Pons (tissue), 1 donor: ENCODE measurements at regions not wholly inside any gene's neighbourhood (a gene's known extent, or its start where the extent isn't known, plus 50 kb on each side); places are given as distances from the start of the nearest gene placed in this dataset.

ENCODE experiments used
- DNase-seq: peaks from one replicate; pipeline ENCODE4 v3.0.0-alpha.2; 2016; ENCODE audit warnings: low spot score

DNA sequence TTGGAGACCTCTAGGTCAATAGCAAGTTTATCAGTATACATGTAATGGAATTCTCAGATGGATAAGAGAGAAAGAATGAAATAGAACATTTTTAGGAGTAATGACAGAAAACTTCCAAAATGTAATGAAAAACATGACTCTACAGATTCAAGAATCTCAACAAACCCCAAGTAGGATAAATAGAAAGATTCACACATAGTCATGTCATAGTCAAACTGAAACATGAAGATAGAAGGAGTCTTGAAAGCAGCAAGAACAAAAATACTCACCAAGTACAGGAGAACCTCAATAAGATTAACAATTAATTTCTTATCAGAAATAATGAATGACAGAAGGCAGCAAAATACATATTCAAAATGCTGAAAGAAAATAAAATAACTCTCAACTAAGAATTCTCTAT lies 164.5 kb downstream of the SPATA31D1 start:
- no peak for DNase-seq

DNA sequence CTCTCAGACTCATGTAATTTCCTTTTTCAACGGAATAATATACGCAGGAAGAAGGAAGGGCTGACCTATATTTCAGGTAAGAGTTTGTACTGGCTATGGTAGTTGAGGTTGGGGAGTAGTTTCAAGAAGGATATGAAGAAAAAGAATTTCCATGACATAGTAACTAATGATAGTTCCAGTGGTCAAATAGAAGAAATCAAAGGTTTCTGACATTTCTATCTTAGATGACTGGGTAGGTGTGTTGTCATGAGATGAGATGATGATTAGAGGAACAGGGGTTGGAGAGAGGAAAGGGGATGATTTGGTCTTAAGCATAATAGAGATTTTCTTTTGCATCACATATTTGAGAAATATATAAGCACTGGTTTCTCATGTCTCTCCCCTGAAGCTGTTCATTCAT lies 166.0 kb downstream of the SPATA31D1 start:
- no peak for DNase-seq

DNA sequence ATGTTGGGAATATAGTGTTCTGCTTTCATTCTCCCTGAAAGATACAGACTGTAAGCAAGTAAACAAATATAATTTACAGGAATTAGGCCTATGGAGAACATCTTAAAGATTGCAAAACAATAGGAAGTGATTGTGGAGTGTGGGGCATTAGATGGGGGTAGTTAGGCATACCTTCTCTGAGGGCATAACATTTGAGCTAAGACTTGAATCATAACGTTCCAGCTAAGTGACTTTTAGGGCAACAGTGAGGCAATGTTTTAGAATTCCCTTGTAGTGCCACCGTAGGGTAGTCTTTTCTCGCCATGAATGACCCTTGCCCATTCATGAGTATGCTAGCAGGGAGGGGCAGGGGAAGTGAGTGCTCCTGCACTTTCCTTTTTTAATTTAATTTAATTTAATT lies 173.3 kb downstream of the SPATA31D1 start:
- DNase-seq, result no peak

DNA sequence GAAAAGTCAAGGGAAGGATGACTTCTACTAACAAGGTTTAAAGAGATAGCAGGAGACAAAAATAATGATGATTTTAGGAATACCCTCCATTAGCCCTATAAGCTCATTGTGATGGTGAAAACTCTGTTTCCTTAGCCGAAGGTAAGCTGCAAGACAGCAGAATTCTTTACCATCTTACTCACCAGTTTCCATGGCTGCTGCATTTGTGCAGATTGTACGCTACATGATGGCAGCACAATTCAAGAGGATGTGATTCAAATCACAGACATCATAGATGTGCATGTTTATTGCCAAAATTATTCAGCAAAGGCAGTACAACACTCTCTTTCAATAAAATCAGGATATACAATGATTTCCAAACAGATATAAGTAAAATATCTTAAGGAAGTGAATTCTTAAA lies 175.6 kb downstream of the SPATA31D1 start:
- DNase-seq, result no peak

DNA sequence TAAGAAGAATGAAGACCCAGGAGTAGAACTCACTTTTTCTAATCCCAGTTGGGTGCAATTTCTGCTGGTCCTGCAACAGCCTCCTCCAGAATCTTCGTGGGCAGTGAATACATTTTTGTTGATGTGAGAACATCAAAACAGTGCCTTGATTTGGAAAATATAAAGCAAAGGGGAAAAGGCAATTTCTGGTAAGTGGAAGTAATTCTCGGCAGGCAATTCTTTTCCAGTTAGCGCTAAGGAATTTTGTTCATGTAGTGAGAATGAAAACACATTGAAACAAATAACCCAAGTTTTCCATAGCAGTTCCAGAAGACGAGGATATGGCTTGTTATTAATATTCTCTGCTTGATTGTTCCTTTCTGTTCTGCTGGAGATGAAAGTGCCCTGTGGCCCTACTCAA lies 178.7 kb downstream of the SPATA31D1 start:
- no peak for DNase-seq

DNA sequence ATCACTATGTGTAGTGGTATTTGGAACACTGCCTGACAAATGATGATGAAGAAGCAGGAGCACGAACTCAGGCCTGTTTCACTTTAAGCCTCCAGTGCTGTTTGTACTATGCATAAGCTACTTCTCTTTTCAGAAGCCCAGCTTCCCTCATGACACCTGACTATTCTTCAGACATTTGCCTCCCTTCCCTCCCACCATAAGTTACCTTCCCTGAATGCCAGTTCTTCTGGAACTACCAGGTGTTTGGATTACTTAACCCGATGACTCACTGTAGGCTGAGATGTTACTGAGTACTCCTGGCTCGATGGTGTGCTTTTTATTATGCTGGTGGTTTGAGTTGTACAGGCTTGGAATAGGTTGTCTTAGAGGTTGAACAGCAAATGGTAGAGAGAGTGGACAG lies 180.0 kb downstream of the SPATA31D1 start:
- no peak for DNase-seq

DNA sequence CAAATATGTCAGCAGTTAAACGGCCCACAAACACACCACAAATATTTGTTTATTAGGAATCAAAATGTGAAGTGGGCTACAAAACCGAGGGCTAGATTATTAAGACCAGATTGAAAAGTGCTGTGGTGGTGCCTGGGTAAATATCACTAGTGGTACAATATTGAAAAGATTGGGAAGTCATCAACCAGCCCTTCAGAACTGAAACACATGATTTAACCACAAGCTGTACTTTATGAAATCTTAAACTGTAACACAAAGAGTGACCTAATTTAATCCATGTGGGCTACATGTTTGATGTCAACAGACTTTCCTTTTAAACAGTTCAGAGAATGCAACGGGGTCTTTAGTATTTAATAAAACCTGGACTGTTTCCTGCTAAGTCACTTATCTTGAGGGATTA lies 182.3 kb downstream of the SPATA31D1 start:
- no peak for DNase-seq

DNA sequence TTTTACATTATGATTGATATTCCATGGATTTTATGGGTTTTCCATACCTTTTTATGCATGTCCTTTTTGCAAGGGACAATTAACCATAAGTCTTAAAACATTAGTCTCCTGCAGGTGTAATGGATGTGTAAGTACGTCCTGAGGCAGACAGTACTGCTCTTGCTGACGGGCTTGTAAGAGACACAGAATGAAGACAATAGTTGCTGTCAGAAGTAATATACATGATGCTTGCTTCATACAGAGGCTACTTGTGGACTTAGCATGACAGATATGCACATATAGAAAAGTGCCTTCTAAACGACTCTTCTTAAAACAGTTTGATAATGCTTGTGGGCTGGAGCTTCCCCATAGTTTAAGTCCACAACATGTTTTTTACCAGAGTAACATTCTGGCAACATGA lies 182.7 kb downstream of the SPATA31D1 start:
- DNase-seq, result no peak

DNA sequence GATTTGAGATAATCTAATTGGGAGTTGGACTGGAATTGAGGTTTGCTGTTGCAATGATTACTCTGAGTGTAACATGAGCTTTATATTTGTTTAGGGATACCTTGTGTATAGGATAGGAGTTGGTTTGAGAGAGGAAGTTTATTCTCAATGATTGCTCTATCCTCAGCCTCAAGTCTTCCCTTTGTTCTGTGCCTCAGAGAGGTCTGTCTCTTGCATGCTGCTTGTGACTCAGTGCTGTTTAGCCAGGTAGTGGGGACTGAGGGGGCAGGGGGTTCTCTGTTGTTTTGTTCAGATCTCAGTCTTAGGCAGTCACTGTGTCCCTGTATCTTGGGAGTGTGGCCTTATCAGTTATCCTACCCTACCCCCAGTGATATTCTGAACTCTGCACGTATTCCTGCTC lies 192.1 kb downstream of the SPATA31D1 start:
- DNase-seq, result no peak

DNA sequence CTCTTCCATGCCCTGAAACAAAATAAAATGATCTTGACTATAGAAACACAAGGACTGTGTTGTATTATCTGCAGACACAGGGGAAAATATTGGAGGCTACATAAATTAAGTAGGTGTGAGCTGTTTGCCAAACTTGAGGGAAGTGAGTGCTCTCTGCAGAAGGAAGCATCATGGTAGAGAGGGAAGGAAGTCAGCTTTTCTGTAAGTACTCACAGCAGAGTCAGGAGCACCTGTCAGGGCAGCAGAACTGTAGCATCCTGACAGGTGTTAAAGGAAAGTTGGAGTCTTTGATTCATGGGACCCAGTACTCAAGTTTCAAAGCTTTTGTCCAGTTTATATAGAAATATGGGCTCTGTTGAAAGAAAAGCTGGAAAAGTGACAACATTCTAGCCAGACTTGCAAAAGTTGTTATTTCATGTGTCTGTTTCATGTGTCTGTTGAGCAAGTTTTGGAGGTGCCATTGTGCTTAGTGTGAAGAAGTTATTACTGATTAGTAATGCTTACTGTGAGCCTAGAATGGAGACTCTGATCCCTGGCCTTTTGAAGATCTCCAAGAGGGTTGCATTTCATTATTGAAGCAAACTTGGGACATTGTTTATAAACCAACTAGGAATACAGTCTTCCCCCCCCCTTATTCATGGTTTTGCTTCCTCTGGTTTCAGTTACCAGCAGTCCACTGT lies 194.7 kb downstream of the SPATA31D1 start:
- no peak for DNase-seq

DNA sequence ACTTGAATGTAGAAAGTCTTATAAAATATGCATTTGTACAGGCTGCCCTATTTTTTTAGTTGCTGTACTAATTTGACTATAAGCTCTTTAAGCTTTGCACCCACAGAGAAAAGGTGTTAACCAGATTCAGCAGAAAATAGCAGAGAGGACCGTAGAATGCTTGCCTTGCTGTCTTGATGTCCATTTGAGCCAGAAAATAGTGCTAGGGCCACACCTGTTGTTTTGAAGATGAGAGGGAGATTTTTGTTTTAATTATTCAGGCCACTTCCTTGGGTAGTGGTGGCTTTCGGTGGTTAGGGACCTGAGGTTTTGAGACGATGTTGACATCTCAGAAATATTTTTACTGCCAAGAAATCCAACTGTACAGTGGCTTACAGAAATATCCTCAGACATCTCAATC lies 196.0 kb downstream of the SPATA31D1 start:
- DNase-seq, result no peak

DNA sequence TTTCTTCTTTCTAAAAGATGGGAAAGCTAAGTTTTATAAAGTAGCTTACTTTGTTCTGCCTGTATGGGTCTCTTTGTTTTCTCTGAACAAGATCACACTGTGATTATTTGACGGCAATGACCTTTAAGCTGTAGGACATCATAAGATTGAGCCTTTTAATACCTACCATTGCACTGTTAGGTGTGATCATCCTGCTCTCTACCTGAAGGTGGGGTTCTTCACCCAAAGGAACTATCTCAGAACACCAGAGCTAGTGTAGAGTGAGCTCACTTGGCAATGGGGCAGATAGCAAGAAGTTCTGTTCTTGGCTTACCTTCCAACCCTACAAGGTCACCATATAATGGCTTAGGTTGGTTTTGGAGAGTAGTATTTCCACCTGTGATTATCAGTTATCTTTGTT lies 200.2 kb downstream of the SPATA31D1 start:
- DNase-seq, result no peak

DNA sequence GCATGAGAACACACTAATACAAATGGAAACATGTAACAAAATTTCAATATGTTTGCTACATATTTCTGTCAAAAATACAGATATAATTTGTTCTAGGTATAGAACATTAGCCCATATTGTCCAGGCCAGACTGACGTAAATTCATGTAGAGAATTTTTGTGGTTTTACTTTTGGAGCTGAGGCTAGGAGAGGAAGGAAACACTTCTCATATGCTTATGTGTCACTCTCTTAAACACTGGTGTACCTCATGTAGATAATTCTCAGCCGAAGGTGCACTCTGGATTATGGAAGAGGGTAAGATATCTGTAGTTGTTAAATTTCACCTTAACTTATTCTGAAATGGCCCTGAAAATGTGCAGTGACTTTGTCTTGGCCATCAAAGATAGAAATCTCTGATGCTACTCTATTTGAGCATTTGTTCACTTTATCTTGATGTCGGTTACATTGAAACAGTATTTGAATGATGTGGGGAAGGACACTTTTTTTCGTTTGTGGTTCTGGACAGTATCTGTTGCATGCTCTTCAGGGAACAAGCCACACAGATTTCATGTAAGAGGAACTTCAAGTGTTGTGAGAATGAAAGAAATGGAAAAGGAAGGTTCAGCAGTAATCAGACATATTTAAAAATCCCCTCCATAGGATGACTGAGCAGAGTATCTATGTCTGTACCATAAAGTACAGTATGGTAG lies 202.7 kb downstream of the SPATA31D1 start:
- DNase-seq, result no peak

DNA sequence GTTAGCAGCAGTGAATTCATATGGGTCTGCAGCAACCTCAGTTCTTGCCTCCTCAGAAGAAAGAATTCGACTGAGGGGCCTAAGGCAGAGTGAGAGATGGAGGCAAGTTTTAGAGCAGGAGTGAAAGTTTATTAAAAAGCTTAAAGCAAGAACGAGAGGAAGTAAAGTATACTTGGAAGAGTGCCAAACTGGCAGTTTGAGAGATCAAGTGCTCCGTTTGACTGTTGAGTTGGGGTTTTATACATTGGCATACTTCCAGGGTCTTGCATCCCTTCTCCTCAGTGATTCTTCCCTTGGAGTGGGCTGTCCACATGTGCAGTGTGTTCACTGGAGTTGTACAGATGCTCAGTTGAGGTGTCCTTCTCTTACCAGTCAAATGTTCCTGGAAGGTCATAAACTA lies 203.6 kb downstream of the SPATA31D1 start:
- DNase-seq, result no peak

DNA sequence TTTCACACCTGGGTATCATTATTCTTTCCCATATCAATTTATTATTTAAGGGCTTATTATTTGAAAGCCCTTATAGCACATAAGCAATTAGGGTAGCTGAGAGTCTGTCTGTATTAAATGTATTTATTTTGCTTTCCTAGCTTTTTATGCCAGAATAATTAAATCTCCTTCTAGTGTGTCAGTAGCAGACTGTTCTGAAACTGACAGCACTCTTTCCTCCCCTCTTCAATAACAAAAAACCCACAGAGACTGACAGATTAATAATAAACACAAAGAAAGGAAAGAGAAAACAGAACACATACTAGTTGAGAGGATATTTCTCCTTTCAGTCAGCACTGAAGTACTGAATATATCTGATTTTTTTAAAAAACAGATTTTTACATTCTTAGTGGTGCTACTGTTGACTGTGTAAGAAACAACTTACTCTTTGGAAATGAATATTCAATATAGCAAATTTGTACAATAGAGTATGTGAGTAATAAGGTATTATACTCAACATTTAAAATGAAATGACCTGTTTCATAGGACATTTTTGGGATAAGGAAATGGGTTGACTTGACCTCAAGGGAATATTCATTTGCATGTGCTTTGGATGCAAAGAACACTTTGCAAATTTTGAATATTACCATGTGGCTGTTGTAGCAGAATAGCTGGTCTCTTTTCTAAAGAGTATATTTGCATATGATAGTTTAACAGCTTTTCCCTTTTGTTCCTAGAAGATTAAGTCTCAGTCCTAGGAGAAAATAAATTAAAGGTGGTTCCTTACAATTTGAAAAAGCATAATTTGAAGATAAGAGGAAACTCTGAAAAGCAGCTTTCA lies 208.3 kb downstream of the SPATA31D1 start:
- no peak for DNase-seq

DNA sequence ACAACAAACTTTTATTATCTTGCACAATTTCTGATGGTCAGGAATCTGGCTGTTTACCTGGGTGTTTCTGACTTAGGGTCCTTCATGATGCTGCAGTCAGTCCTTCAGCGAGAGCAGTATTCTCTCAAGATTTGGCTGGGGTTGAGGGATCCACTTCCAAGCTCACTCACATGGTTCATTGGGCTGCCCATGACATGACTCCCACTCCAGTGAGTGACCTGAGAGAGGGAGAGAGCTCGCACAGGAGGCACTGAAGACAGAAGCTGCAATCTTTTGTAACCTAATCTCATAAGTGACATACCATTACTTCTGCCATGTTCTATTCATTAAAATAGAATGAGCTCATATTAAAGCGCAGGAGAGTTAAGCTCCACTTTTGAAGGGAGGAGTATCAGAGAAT lies 212.6 kb downstream of the SPATA31D1 start:
- no peak for DNase-seq

DNA sequence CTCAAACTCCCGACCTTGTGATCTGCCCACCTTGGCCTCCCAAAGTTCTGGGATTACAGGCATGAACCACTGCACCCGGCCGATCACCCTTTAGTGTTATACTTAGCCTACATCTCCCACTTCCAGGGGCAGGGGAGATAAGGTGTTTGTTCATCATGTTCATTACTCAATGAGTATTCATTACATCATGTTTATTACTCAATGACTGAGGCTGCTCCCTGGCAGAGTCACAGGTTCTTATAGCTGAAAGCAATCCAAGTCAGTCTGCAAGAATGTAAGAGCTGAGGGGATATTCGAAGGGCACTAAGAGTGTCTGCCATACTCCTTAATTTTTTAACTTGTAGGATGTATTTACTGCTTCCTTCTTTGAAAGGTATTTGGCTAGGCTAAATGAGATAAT lies 214.2 kb downstream of the SPATA31D1 start:
- no peak for DNase-seq

DNA sequence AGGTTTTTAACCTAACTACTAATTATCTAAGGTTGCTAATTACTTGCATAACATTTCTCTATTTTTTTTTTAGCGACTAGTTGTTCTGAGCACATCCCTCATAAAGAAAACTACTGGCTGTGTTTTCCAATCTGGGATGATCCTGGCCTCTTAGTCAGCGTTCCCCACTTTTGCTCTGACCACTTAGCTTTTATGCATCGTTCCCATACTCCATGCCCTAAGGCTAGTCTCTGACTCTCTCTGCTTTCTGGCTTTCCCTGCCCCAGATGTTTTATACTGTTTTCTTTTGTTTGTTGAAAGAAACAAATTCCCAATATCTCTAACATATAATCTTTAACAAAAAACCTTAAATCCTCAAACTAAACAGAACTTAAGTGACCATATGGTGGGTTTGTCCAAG lies 217.9 kb downstream of the SPATA31D1 start:
- no peak for DNase-seq

DNA sequence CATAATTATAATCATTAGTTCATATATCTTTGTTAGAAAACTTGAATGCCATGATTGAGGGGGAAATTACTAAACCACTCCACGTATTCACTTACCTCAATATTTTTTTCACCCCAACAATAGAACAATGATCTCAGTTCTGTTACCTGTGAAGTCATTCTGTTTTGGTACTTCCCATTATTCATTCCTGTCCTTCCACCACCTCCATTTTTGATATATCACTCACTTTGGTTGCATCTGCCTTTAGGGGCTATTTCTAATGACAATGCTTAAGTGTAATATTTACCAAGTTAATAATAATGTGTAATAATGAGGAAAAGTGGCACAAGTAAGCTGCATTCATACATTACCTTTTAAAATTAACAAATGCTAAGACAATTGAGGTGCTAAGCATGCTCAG lies 218.4 kb downstream of the SPATA31D1 start:
- DNase-seq, result no peak

DNA sequence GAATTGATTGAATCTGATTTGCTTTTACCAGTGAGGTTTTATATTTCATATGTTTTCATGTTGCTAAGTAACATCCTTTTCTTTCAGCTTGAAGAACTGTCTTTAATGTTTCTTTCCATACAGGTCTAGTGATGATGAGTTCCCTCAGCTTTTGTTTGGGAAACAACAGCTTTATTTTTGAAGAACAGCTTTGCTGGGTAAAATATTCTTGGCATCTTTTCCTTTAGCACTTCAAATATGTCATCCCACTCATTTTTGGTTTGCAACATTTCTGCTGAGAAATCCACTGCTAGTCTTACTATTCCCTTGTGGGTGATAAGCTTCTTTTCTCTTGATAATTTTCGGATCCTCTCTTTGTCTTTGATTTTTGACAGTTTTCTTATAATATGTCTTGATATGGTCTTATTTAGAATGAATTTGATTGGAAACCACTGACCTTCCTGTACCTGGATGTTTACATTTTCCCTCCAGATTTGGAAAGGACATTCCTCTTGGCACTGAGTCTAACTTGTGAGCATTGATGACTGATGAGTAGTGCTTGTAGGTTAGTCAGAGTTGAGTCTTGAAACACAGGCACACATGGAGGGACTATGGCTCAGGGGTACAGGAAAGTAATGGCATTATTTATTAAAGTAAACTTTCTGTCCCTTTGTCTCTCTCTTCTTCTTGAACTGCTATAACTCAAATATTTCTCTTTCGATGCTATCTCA lies 220.3 kb downstream of the SPATA31D1 start:
- DNase-seq, result no peak

DNA sequence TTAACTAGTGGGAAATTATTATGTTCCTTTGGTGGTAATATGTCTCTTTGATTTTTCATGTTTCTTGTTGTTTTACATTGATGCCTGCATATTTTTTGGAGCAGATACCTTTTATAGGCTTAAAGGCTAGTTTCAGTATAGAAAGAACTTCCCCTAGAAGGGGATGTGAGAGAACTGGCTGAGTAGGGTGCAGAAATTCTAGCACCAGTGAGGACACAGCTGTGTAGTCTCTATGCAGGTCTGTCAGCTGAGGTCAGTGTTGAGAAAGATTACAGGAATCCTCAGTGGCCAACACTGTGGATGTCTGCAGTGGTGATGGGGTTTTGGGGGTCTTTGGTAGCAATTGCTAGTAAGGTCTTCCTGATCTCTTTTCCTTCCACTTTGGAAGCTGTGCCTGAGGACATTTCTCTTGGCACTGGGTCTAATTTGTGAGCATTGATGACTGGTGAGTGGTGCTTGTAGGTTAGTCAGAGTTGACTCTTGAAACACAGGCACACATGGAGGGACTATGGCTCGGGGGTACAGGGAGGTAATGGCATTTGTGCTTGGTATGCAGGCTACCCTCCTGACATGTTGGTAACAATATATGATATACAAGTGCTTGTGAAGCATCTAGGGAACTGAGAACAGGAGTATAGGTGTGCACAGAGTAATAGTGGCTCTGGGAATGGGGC lies 221.4 kb downstream of the SPATA31D1 start:
- DNase-seq, result no peak

DNA sequence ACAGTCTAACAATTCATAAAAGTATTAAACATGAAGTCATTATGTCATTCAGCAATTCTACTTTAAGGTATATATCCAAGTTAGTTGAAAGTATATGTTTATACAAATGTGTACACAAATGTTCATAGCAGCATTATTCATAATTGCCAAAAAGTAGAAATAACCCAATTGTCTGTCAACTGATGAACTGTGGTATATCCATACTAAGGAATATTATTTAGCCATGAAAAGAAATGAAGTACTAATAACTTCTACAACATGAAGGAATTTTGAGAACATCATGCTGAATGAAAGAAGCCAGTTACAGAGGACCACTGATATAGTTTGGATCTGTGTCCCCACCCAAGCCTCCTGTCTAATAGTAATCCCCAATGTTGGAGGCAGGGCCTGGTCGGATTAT lies 224.3 kb downstream of the SPATA31D1 start:
- no peak for DNase-seq
